CD4-positive, alpha-beta T cell treated with Interleukin-2 at 100 ng/mL for 4 hours (primary cell): ENCODE measurements at regions not wholly inside any gene's neighbourhood (a gene's known extent, or its start where the extent isn't known, plus 50 kb on each side); places are given as distances from the start of the nearest gene placed in this dataset.

Experiments used
- DNase-seq: peaks from one replicate; pipeline ENCODE4 v3.0.0-alpha.2; 2020; ENCODE audit warnings: low spot score

- no peak for DNase-seq
Observed at GRCh38 chr3:144142151-144142840, 170.7 kb downstream of the DIPK2A start.

- no peak for DNase-seq
Observed at GRCh38 chr3:144148356-144148755, 176.7 kb downstream of the DIPK2A start.

- no peak for DNase-seq
Observed at GRCh38 chr3:144151983-144152382, 180.4 kb downstream of the DIPK2A start.

- DNase-seq = no peak
Observed at GRCh38 chr3:144160627-144161026, 189.0 kb downstream of the DIPK2A start.

- DNase-seq = no peak
Observed at GRCh38 chr3:144162042-144162441, 190.4 kb downstream of the DIPK2A start.

- no peak for DNase-seq
Observed at GRCh38 chr3:144164352-144164751, 192.7 kb downstream of the DIPK2A start.

GRCh38 chr3:144165482-144165881 is 193.9 kb downstream of the DIPK2A start:
- DNase-seq = no peak

GRCh38 chr3:144167634-144168033 is 196.0 kb downstream of the DIPK2A start:
- no peak for DNase-seq

- no peak for DNase-seq
Observed at GRCh38 chr3:144173491-144173890, 201.9 kb downstream of the DIPK2A start.

GRCh38 chr3:144175644-144176425 is 204.2 kb downstream of the DIPK2A start:
- DNase-seq = no peak

- no peak for DNase-seq
Observed at GRCh38 chr3:144177649-144178048, 206.0 kb downstream of the DIPK2A start.

GRCh38 chr3:144178607-144179006 is 207.0 kb downstream of the DIPK2A start:
- DNase-seq = no peak

- DNase-seq = no peak
Observed at GRCh38 chr3:144181062-144181461, 209.4 kb downstream of the DIPK2A start.

- DNase-seq = no peak
Observed at GRCh38 chr3:144182501-144182900, 210.9 kb downstream of the DIPK2A start.

GRCh38 chr3:144185276-144185675 is 213.7 kb downstream of the DIPK2A start:
- DNase-seq = no peak

GRCh38 chr3:144187531-144188210 is 216.0 kb downstream of the DIPK2A start:
- DNase-seq = no peak

GRCh38 chr3:144189044-144189443 is 217.4 kb downstream of the DIPK2A start:
- DNase-seq = no peak

GRCh38 chr3:144197116-144197515 is 225.5 kb downstream of the DIPK2A start:
- no peak for DNase-seq

GRCh38 chr3:144197582-144197981 is 226.0 kb downstream of the DIPK2A start:
- no peak for DNase-seq

GRCh38 chr3:144200004-144200403 is 228.4 kb downstream of the DIPK2A start:
- no peak for DNase-seq

- no peak for DNase-seq
Observed at GRCh38 chr3:144200466-144200865, 228.8 kb downstream of the DIPK2A start.

GRCh38 chr3:144221761-144222160 is 250.1 kb downstream of the DIPK2A start:
- no peak for DNase-seq

- no peak for DNase-seq
Observed at GRCh38 chr3:144229330-144229729, 257.7 kb downstream of the DIPK2A start.
